IMR-90 (cell line): ENCODE measurements at regions not wholly inside any gene's neighbourhood (a gene's known extent, or its start where the extent isn't known, plus 50 kb on each side); places are given as distances from the start of the nearest gene placed in this dataset.

Experiments used
- ATAC-seq: fragments of 200-7000 bp; cut with Tn5 transposase; 2 replicates; pipeline ENCODE4 v1.9.1; 2020; ENCODE audit warnings: low read depth, mild to moderate bottlenecking, moderate library complexity
- BruUV-seq: library from RNA; stranded (reverse); fragments of 400-500 nt; replicated peaks from 2 replicates; lab custom pipeline; 2021; lab: Mats Ljungman, UMichigan
- CTCF ChIA-PET: fragments of 300-600 bp; formaldehyde crosslinking; extraction: SDS; loops from one replicate; lab custom pipeline; 2021; ENCODE audit warnings: antibody characterized with exemption; lab: Yijun Ruan, JAX
- POLR2A ChIA-PET: fragments of 300-600 bp; sonication (Branson Sonifier 250); formaldehyde crosslinking; loops from one replicate; lab custom pipeline; 2022; ENCODE audit warnings: antibody characterized with exemption; ENCODE audit not compliant: unreplicated experiment; lab: Charles Lee
- DNase-seq: peaks from one replicate; pipeline ENCODE4 v3.0.0; 2013
- H2AFZ ChIP-seq: replicated peaks from 2 replicates; pipeline ENCODE3; 2013; ENCODE audit warnings: low read length, mild to moderate bottlenecking; ENCODE audit not compliant: poor library complexity
- H2AK5ac ChIP-seq: 2 replicates; pipeline ENCODE4 v1.6.1; 2013; ENCODE audit warnings: low read depth, low read length, inconsistent platforms
- H2AK9ac ChIP-seq: replicated peaks from 2 replicates; pipeline ENCODE3; 2013; ENCODE audit warnings: mild to moderate bottlenecking, low read depth, low read length, moderate library complexity; ENCODE audit not compliant: poor library complexity
- H2BK120ac ChIP-seq: 2 replicates; pipeline ENCODE4 v1.6.1; 2013; ENCODE audit warnings: low read depth, low read length, inconsistent platforms
- H2BK15ac ChIP-seq: 3 replicates; pipeline ENCODE4 v1.6.1; 2013; ENCODE audit warnings: low read depth, low read length, inconsistent platforms
- H2BK20ac ChIP-seq: 2 replicates; pipeline ENCODE4 v1.6.1; 2013; ENCODE audit warnings: low read depth, mild to moderate bottlenecking, inconsistent platforms, low read length, moderate library complexity
- H2BK5ac ChIP-seq: 2 replicates; pipeline ENCODE4 v1.6.1; 2013; ENCODE audit warnings: mild to moderate bottlenecking, low read depth, low read length, inconsistent platforms; ENCODE audit not compliant: poor library complexity, severe bottlenecking
- H3K14ac ChIP-seq: replicated peaks from 2 replicates; pipeline ENCODE4 v1.6.1; 2013; ENCODE audit warnings: low read depth, low read length, inconsistent platforms
- H3K18ac ChIP-seq: 2 replicates; pipeline ENCODE4 v1.6.1; 2013; ENCODE audit warnings: low read depth, low read length, control low read depth
- H3K23ac ChIP-seq: 2 replicates; pipeline ENCODE4 v1.6.1; 2013; ENCODE audit warnings: low read depth, low read length, inconsistent platforms
- H3K27ac ChIP-seq: 2 replicates; pipeline ENCODE4 v1.5.1; 2013; ENCODE audit warnings: mild to moderate bottlenecking, control low read depth, low read length; ENCODE audit not compliant: insufficient read depth
- H3K27me3 ChIP-seq: 2 replicates; pipeline ENCODE4 v1.6.1; 2013; ENCODE audit warnings: low read length; ENCODE audit not compliant: control insufficient read depth, insufficient read depth
- H3K36me3 ChIP-seq: 2 replicates; pipeline ENCODE4 v1.6.1; 2013; ENCODE audit warnings: low read length, mixed read lengths; ENCODE audit not compliant: control insufficient read depth, insufficient read depth
- H3K4ac ChIP-seq: 2 replicates; pipeline ENCODE4 v1.6.1; 2013; ENCODE audit warnings: low read depth, low read length, inconsistent platforms
- H3K4me1 ChIP-seq: 2 replicates; pipeline ENCODE4 v1.6.1; 2013; ENCODE audit warnings: low read length, mixed read lengths; ENCODE audit not compliant: control insufficient read depth, insufficient read depth
- H3K4me2 ChIP-seq: 2 replicates; pipeline ENCODE4 v1.6.1; 2013; ENCODE audit warnings: low read depth, mild to moderate bottlenecking, control low read depth, low read length, moderate library complexity
- H3K4me3 ChIP-seq: 2 replicates; pipeline ENCODE4 v1.5.1; 2013; ENCODE audit warnings: low read depth, mild to moderate bottlenecking, control low read depth, low read length, moderate library complexity; ENCODE audit not compliant: insufficient read depth
- H3K56ac ChIP-seq: 2 replicates; pipeline ENCODE4 v1.6.1; 2013; ENCODE audit warnings: low read length, inconsistent platforms; ENCODE audit not compliant: insufficient read depth; ENCODE audit errors: extremely low read depth
- H3K79me1 ChIP-seq, 2 experiments: 2 replicates each; pipeline ENCODE4 v1.6.1; 2013; ENCODE audit warnings: low read length in 2 of 2, inconsistent platforms in 1 of 2, low read depth in 1 of 2
- H3K9ac ChIP-seq: 2 replicates; pipeline ENCODE4 v1.6.1; 2013; ENCODE audit warnings: low read depth, low read length, control low read depth
- H3K9me1 ChIP-seq: 2 replicates; pipeline ENCODE4 v1.6.1; 2013; ENCODE audit warnings: low read length, inconsistent platforms; ENCODE audit not compliant: insufficient read depth
- H3K9me3 ChIP-seq: 2 replicates; pipeline ENCODE4 v1.6.1; 2013; ENCODE audit warnings: low read length; ENCODE audit not compliant: control insufficient read depth, insufficient read depth
- H4K20me1 ChIP-seq: 2 replicates; pipeline ENCODE4 v1.6.1; 2013; ENCODE audit warnings: low read length, inconsistent platforms; ENCODE audit not compliant: insufficient read depth
- H4K5ac ChIP-seq: 2 replicates; pipeline ENCODE4 v1.6.1; 2013; ENCODE audit warnings: mild to moderate bottlenecking, low read depth, low read length, control low read depth
- H4K8ac ChIP-seq, 2 experiments: 2 replicates each; pipeline ENCODE4 v1.6.1; 2013; ENCODE audit warnings: low read depth in 2 of 2, low read length in 2 of 2, control low read depth in 1 of 2, inconsistent platforms in 1 of 2
- H4K91ac ChIP-seq: 2 replicates; pipeline ENCODE4 v1.6.1; 2013; ENCODE audit warnings: low read depth, low read length, inconsistent platforms; ENCODE audit not compliant: insufficient read depth
- CEBPB ChIP-seq: IDR thresholded peaks from 2 replicates; pipeline ENCODE4 v1.6.1; 2012; ENCODE audit warnings: low read depth, low read length, improper control_type of control experiment
- CHD1 ChIP-seq: IDR thresholded peaks from 2 replicates; pipeline ENCODE4 v1.6.1; 2012; ENCODE audit warnings: low read depth, low read length, improper control_type of control experiment
- FOS ChIP-seq: fragments of 150-350 bp; IDR thresholded peaks from 2 replicates; pipeline ENCODE4 v1.6.1; 2016; ENCODE audit warnings: low read depth, low read length
- MXI1 ChIP-seq: IDR thresholded peaks from 2 replicates; pipeline ENCODE4 v1.6.1; 2012; ENCODE audit warnings: low read depth, mild to moderate bottlenecking, low read length, moderate library complexity, borderline replicate concordance
- POLR2A ChIP-seq: IDR thresholded peaks from 2 replicates; pipeline ENCODE4 v1.6.1; 2012; ENCODE audit warnings: mild to moderate bottlenecking, low read depth, low read length
- RCOR1 ChIP-seq: IDR thresholded peaks from 2 replicates; pipeline ENCODE4 v1.6.1; 2012; ENCODE audit warnings: mild to moderate bottlenecking, low read length, improper control_type of control experiment; ENCODE audit not compliant: insufficient replicate concordance
- WGBS, 2 experiments: methylation state at CpG; one replicate each; pipeline versions ENCODE4 v1.1.5 to v1.1.7; 2013; ENCODE audit warnings: missing lambda C conversion rate in 2 of 2; ENCODE audit not compliant: insufficient read length in 1 of 2; ENCODE audit errors: extremely low coverage in 2 of 2; 5-methylcytosine and 5-hydroxymethylcytosine counted together
- dilution Hi-C: fragments of 300-500 bp; cut with HindIII; formaldehyde crosslinking; loops from one replicate; pipeline ENCODE4 v1.14.3; 2018; ENCODE audit warnings: low sequenced_read_pairs; ENCODE audit not compliant: unreplicated experiment
- in situ Hi-C: fragments of 300-500 bp; cut with MboI; formaldehyde crosslinking; loops from 3 replicates; pipeline ENCODE4 v1.14.3; 2019; ENCODE audit warnings: low sequenced_read_pairs, inconsistent platforms, mixed read lengths
- intact Hi-C: fragments of 100-400 bp; cut with micrococcal nuclease; formaldehyde crosslinking; loops from 2 replicates; pipeline ENCODE4 v1.10.0; 2022
- TF ChIP-seq, protein P1 (sequence below): fragments of 150-350 bp; IDR thresholded peaks from 2 replicates; pipeline ENCODE4 v1.6.1; 2016; ENCODE audit warnings: low read depth, mild to moderate bottlenecking, low read length, moderate library complexity, borderline replicate concordance

DNA sequence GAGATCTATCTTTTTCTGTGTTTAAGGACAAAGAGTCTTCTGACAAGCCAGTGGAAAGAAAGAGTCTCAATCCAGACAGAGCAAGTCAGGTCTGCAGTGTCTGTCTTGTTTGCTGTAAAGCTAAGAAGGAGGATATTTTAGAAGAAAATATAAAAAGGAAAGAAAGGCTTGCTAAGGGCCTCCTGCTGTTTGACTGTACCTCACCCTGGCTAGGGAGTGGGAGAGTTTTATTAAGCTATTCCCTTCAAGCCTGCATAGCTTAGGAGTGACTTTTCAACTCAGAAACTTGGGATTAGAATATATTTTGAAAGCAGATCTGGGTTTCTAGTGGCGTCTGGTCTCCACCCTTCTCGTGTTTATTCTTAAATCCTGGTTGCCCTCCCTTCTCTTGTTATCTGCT, 460.0 kb downstream of the COG6 start:
- H4K8ac ChIP-seq, result no peak overlapping the region
- no peaks in the 10 kb centered on the region for H3K9me1 ChIP-seq
- no peak overlapping the region for H2AK5ac ChIP-seq
- no peak overlapping the region for H3K4ac ChIP-seq
- no peak overlapping the region for H2BK120ac ChIP-seq
- H3K18ac ChIP-seq, result no peak overlapping the region
- H2AFZ ChIP-seq, result no peak overlapping the region
- no peak overlapping the region for H3K27ac ChIP-seq
- no peak overlapping the region for H2BK20ac ChIP-seq
- H3K14ac ChIP-seq, result no peak overlapping the region
- H3K36me3 ChIP-seq, result no peaks in the 10 kb centered on the region
- DNase-seq, result no peak
- dilution Hi-C loops, result no loop called here
- H3K4me3 ChIP-seq, result no peak overlapping the region
- no peak overlapping the region for H2BK15ac ChIP-seq
- H4K5ac ChIP-seq, result no peak overlapping the region
- no TSS peak for BruUV-seq
- no peak overlapping the region for H3K23ac ChIP-seq
- no peaks in the 10 kb centered on the region for H3K79me1 ChIP-seq
- ChIA-PET CTCF (no interaction called here), POLR2A (no interaction called here)
- no peak overlapping the region for H3K56ac ChIP-seq
- no peaks in the 10 kb centered on the region for H3K27me3 ChIP-seq
- H2BK5ac ChIP-seq, result no peak overlapping the region
- no CpG with 5 or more reads among the region's 2 CpGs for WGBS, 2 experiments
- no peaks in the 10 kb centered on the region for H4K20me1 ChIP-seq
- ATAC-seq, result no peak
- no peaks in the 10 kb centered on the region for H3K4me1 ChIP-seq
- no peak overlapping the region for H2AK9ac ChIP-seq
- no peaks in the 10 kb centered on the region for H3K9me3 ChIP-seq
- H3K4me2 ChIP-seq, result no peak overlapping the region
- in situ Hi-C loops, result no loop called here
- TF ChIP-seq FOS (no peak), CEBPB (no peak), CHD1 (no peak), RCOR1 (no peak), MXI1 (no peak), POLR2A (no peak)
- TF ChIP-seq, protein P1, sequence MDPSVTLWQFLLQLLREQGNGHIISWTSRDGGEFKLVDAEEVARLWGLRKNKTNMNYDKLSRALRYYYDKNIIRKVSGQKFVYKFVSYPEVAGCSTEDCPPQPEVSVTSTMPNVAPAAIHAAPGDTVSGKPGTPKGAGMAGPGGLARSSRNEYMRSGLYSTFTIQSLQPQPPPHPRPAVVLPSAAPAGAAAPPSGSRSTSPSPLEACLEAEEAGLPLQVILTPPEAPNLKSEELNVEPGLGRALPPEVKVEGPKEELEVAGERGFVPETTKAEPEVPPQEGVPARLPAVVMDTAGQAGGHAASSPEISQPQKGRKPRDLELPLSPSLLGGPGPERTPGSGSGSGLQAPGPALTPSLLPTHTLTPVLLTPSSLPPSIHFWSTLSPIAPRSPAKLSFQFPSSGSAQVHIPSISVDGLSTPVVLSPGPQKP, result no peak
- intact Hi-C loops, result no loop called here
- no peak overlapping the region for H4K91ac ChIP-seq
- H3K9ac ChIP-seq, result no peak overlapping the region
